ENCODE measurements at regions not wholly inside any gene's neighbourhood (a gene's known extent, or its start where the extent isn't known, plus 50 kb on each side); places are given as distances from the start of the nearest gene placed in this dataset.

GRCh38 chrX:25278341-25278740 lies 262.6 kb upstream of the ARX start:
- no peak for TF ChIP-seq CTCF (IDR thresholded peaks at IDR 0.05; ENCODE audit: poor library complexity)
- no peak for TF ChIP-seq EZH2phosphoT487 (IDR thresholded peaks at IDR 0.05; ENCODE audit: low read depth, severe bottlenecking, unreplicated experiment)
- TF ChIP-seq EZH2 (IDR thresholded peaks at IDR 0.05; ENCODE audit: borderline replicate concordance) = no peak
